PC-9 (cell line): ENCODE measurements at regions not wholly inside any gene's neighbourhood (a gene's known extent, or its start where the extent isn't known, plus 50 kb on each side); places are given as distances from the start of the nearest gene placed in this dataset.

Source experiments
- CTCF ChIP-seq: fragments of 200-600 bp; sonication (generic); conservative IDR thresholded peaks from 2 replicates; pipeline ENCODE4 v1.6.1; 2017; ENCODE audit warnings: mixed run types, antibody characterized with exemption, mild to moderate bottlenecking, moderate library complexity
- EZH2 ChIP-seq: fragments of 200-600 bp; sonication (generic); IDR thresholded peaks from 2 replicates; pipeline ENCODE4 v1.8.0; 2017; ENCODE audit warnings: antibody characterized with exemption, low read depth

GRCh38 chr5:152623951-152624350 is 218.9 kb upstream of the NMUR2 start:
- TF ChIP-seq EZH2, result no peak
- TF ChIP-seq CTCF, result no peak
